Activated CD8-positive, alpha-beta T cell treated with anti-CD3 and anti-CD28 coated beads for 36 hours (primary cell): ENCODE measurements at regions not wholly inside any gene's neighbourhood (a gene's known extent, or its start where the extent isn't known, plus 50 kb on each side); places are given as distances from the start of the nearest gene placed in this dataset.

Experiments
- ATAC-seq: fragments of 200-7000 bp; cut with Tn5 transposase; one replicate; pipeline ENCODE4 v1.10.0; 2021; ENCODE audit warnings: mild to moderate bottlenecking, moderate library complexity
- CTCF ChIA-PET: fragments of 350-600 bp; sonication (Branson Sonifier 250); formaldehyde crosslinking; loops from one replicate; lab custom pipeline; 2021; ENCODE audit warnings: antibody characterized with exemption; lab: Charles Lee
- POLR2A ChIA-PET: fragments of 350-600 bp; sonication (Branson Sonifier 250); formaldehyde crosslinking; loops from one replicate; lab custom pipeline; 2021; ENCODE audit warnings: antibody characterized with exemption; lab: Charles Lee
- DNase-seq: peaks from one replicate; pipeline ENCODE4 v3.0.0-alpha.2; 2020
- H3K27ac Mint-ChIP-seq: one replicate; pipeline ENCODE4 v1.8.0; 2021; ENCODE audit warnings: mild to moderate bottlenecking, mixed read lengths
- H3K27me3 Mint-ChIP-seq: one replicate; pipeline ENCODE4 v1.8.0; 2021; ENCODE audit warnings: mixed read lengths
- H3K36me3 Mint-ChIP-seq: one replicate; pipeline ENCODE4 v1.8.0; 2021; ENCODE audit warnings: low read depth, mixed read lengths
- H3K4me1 Mint-ChIP-seq: one replicate; pipeline ENCODE4 v1.8.0; 2021; ENCODE audit warnings: low read depth, mixed read lengths
- H3K4me3 Mint-ChIP-seq: one replicate; pipeline ENCODE4 v1.8.0; 2021; ENCODE audit warnings: mild to moderate bottlenecking, moderate library complexity, mixed read lengths
- H3K9me3 Mint-ChIP-seq: one replicate; pipeline ENCODE4 v1.8.0; 2021; ENCODE audit warnings: mixed read lengths
- intact Hi-C: fragments of 100-400 bp; cut with micrococcal nuclease; formaldehyde crosslinking; loops from one replicate; pipeline ENCODE4 v1.10.0; 2022
- TF ChIP-seq, protein P1 (sequence below): fragments of 200-600 bp; IDR thresholded peaks from one replicate; pipeline ENCODE4 v1.8.0; 2022; ENCODE audit warnings: antibody characterized with exemption, mild to moderate bottlenecking

DNA sequence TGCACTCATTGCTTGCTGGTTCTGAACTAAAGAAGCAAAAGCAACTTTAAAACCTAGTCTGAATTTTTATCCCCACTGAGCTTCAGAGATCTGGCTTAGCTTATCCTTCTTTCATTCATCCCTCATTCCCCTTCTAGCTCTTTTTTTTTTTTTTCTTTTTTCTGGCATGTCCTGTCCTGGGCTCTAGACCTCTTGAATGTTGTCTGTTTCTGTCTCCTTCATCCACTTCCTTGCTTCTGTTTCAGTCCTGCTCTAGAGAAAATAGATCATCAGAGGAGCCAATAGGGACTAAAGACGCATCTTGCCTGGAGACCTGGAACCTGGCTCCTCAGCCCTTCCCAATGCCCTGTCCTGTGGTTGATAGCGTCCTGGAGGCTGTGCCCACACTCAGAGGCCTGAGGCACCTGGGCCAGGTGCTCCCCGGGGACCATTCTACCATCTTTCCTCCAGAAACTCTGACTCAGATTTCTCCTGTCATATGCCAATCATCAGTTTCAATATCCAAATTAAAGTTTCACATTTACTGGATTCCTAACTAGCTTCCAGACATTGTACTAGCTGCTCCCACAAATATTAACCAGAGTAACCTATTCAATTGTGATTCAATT lies 115.7 kb upstream of the GATB start:
- Mint-ChIP-seq H3K9me3 (no peaks in the 10 kb centered on the region), H3K4me3 (no peak overlapping the region), H3K4me1 (peaks cover 5% of the 10 kb centered on the region), H3K27me3 (no peaks in the 10 kb centered on the region), H3K36me3 (no peaks in the 10 kb centered on the region), H3K27ac (no peak overlapping the region)
- intact Hi-C loops = no loop called here
- ATAC-seq (no peak), DNase-seq (no peak)
- CTCF ChIA-PET = no interaction called here
- POLR2A ChIA-PET = interaction anchor here (0.8 kb wide), 1 partner anchor 9 kb away, joined by 3 read pairs; no protein-coding TSS in a partner anchor
- TF ChIP-seq, protein P1, sequence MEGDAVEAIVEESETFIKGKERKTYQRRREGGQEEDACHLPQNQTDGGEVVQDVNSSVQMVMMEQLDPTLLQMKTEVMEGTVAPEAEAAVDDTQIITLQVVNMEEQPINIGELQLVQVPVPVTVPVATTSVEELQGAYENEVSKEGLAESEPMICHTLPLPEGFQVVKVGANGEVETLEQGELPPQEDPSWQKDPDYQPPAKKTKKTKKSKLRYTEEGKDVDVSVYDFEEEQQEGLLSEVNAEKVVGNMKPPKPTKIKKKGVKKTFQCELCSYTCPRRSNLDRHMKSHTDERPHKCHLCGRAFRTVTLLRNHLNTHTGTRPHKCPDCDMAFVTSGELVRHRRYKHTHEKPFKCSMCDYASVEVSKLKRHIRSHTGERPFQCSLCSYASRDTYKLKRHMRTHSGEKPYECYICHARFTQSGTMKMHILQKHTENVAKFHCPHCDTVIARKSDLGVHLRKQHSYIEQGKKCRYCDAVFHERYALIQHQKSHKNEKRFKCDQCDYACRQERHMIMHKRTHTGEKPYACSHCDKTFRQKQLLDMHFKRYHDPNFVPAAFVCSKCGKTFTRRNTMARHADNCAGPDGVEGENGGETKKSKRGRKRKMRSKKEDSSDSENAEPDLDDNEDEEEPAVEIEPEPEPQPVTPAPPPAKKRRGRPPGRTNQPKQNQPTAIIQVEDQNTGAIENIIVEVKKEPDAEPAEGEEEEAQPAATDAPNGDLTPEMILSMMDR = no peak

DNA sequence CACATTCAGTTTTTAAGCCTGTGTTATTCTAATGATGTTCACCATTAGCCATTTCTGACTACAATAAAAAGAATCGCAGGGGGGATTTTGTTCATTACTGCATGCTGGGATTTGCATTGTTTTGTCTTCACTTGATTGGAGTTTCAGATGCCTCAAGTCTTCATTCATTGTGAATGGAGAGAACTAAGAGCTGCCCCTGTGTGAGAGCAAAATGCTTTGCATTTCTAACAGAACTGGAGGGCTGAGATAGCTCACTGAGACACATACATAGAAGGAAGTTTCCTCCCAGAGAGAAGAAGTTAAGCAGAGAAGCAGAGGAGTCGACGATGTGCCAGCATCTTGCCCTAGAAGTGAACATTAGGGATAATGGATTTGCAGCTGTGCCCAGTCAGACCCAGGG lies 113.5 kb upstream of the GATB start:
- ChIA-PET POLR2A (no interaction called here), CTCF (no interaction called here)
- intact Hi-C loops = no loop called here
- Mint-ChIP-seq H3K9me3 (no peaks in the 10 kb centered on the region), H3K36me3 (no peaks in the 10 kb centered on the region), H3K27me3 (no peaks in the 10 kb centered on the region), H3K4me3 (no peak overlapping the region), H3K27ac (no peak overlapping the region), H3K4me1 (no peaks in the 10 kb centered on the region)
- ATAC-seq = no peak
- TF ChIP-seq, protein P1 = no peak
- no peak for DNase-seq

DNA sequence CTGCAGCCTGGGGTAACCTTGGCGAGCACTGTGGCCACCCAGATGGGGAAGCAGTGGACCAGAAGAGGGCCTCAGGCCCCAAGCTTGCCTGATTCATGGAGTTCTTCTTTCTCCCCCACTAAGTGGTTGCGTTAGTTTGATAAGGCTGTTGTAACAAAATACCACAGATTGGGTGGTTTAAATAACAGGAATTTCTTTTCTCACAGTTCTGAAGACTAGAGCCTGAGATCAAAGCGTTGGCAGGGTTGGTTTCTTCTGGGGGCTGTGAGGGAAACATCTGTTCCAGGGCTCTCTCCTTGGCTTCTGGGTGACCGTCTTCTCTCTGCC lies 105.7 kb upstream of the GATB start:
- TF ChIP-seq, protein P1 = no peak
- ChIA-PET POLR2A (no interaction called here), CTCF (no interaction called here)
- ATAC-seq = no peak
- intact Hi-C loops = no loop called here
- Mint-ChIP-seq H3K27ac (no peak overlapping the region), H3K4me1 (no peaks in the 10 kb centered on the region), H3K9me3 (peaks cover 4% of the 10 kb centered on the region), H3K27me3 (no peaks in the 10 kb centered on the region), H3K4me3 (no peak overlapping the region), H3K36me3 (no peaks in the 10 kb centered on the region)
- no peak for DNase-seq

DNA sequence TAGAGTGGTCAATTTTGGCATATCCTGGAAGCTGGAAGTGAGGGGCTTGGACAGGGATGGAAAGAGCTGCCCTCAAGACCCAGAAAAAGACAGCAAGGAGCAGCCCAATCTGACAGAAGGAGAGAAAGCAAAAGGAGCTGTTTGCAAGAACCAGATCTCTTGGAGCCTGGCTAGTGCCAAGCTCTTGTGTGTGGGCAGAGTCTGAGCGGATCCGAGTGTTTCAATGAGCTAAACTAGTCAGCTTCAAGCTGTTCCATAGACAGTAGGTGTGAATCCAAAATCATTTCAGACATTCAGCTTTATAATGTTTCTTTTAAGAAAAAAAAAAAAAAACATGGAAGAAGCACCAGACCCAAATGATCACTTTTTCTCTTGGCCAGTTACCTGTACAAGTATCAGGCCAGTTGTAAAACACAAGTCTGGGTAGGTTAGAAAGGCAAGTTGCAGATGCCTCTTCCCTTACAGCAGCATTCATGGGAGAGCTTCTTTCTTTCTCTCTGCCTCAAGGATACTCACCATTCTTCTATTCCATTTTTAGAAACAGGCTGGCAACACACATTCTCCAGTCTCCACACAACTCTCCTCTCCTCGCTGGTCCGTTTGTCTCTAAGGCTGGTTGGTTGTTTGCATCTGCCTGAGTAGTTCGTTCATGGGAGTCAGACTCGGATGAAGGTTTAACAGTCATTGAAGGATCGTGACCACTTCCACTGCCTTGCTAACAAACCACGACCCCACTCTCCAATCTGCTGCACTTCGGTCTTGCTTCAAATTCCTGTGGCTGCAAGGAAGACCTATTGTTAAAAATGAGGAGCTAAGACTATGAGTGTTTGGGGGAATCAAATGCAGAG lies 105.2 kb upstream of the GATB start:
- Mint-ChIP-seq H3K9me3 (peaks cover 4% of the 10 kb centered on the region), H3K36me3 (no peaks in the 10 kb centered on the region), H3K27me3 (no peaks in the 10 kb centered on the region), H3K27ac (no peak overlapping the region), H3K4me1 (no peaks in the 10 kb centered on the region), H3K4me3 (no peak overlapping the region)
- intact Hi-C loops = no loop called here
- TF ChIP-seq, protein P1 = no peak
- POLR2A ChIA-PET = interaction anchor here (0.7 kb wide), 1 partner anchor 13 kb away, joined by 3 read pairs; no protein-coding TSS in a partner anchor
- CTCF ChIA-PET = no interaction called here
- no peak for DNase-seq
- no peak for ATAC-seq

DNA sequence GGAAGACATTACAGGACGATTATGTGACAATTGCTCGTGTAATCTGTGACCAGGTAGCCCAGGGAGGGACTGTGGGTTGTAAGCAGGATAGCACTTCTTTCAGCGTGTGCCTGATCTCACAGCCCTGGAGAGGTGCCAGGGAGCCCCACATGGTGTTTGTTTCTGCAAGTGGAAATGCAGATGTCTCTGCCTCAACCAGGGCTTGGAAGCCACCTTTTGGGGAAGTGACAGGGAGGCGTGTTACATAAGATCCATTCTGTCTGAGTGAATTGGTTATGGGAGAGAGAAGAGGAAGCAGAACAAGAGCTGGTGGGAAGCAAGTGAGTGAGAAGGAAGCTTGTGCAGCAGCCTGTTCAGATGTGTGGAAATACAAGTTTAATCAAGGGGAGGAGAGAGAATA lies 104.5 kb upstream of the GATB start:
- ATAC-seq (no peak), DNase-seq (no peak)
- Mint-ChIP-seq H3K27me3 (no peaks in the 10 kb centered on the region), H3K36me3 (no peaks in the 10 kb centered on the region), H3K27ac (no peak overlapping the region), H3K9me3 (peaks cover 4% of the 10 kb centered on the region), H3K4me1 (no peaks in the 10 kb centered on the region), H3K4me3 (no peak overlapping the region)
- ChIA-PET POLR2A (interaction anchor here (0.7 kb wide), 1 partner anchor 12 kb away, joined by 3 read pairs; no protein-coding TSS in a partner anchor), CTCF (no interaction called here)
- intact Hi-C loops = no loop called here
- TF ChIP-seq, protein P1 = no peak
